ENCODE measurements at regions not wholly inside any gene's neighbourhood (a gene's known extent, or its start where the extent isn't known, plus 50 kb on each side); places are given as distances from the start of the nearest gene placed in this dataset.

GRCh38 chr18:38305961-38306360 lies 740.4 kb upstream of the CELF4 start:
- no peak for TF ChIP-seq CTCF (conservative IDR thresholded peaks at IDR 0.05; ENCODE audit: low read depth in 2 of 2)
- no peak for TF ChIP-seq POLR2AphosphoS5 (IDR thresholded peaks at IDR 0.05; ENCODE audit: low read depth)
- TF ChIP-seq ZNF462 (CRISPR knock-in tag; IDR thresholded peaks at IDR 0.05), result no peak
- TF ChIP-seq EZH2 (IDR thresholded peaks at IDR 0.05; ENCODE audit: low read depth, unreplicated experiment), result no peak
- TF ChIP-seq NANOG (IDR thresholded peaks at IDR 0.05; ENCODE audit: borderline replicate concordance), result no peak
- TF ChIP-seq REST (IDR thresholded peaks at IDR 0.05; ENCODE audit: unreplicated experiment), result no peak

All from GM23338 (cell line).